ENCODE measurements at regions not wholly inside any gene's neighbourhood (a gene's known extent, or its start where the extent isn't known, plus 50 kb on each side); places are given as distances from the start of the nearest gene placed in this dataset.

GRCh38 chr14:35987731-35988130 lies 161.6 kb downstream of the BRMS1L start:
- Mint-ChIP-seq H3K27ac (ENCODE audit: unreplicated experiment) (no peak overlapping the region), H3K27me3 (ENCODE audit: low read depth) (peaks cover 6% of the 10 kb centered on the region), H3K4me1 (ENCODE audit: low read depth) (no peaks in the 10 kb centered on the region), H3K4me3 (ENCODE audit: unreplicated experiment) (no peak overlapping the region), H3K9me3 (ENCODE audit: low read depth) (no peaks in the 10 kb centered on the region), H3K36me3 (ENCODE audit: low read depth) (no peaks in the 10 kb centered on the region)
- DNase-seq (ENCODE audit: low spot score) = no peak
- TF ChIP-seq CTCF (IDR thresholded peaks at IDR 0.05) = no peak

- no peak for DNase-seq (ENCODE audit: low spot score)
- Mint-ChIP-seq H3K4me3 (ENCODE audit: unreplicated experiment) (no peak overlapping the region), H3K36me3 (ENCODE audit: low read depth) (no peaks in the 10 kb centered on the region), H3K4me1 (ENCODE audit: low read depth) (no peaks in the 10 kb centered on the region), H3K9me3 (ENCODE audit: low read depth) (no peaks in the 10 kb centered on the region), H3K27me3 (ENCODE audit: low read depth) (peaks cover 6% of the 10 kb centered on the region), H3K27ac (ENCODE audit: unreplicated experiment) (no peak overlapping the region)
- TF ChIP-seq CTCF (IDR thresholded peaks at IDR 0.05) = no peak
Observed at GRCh38 chr14:35986219-35986573, 160.1 kb downstream of the BRMS1L start.

GRCh38 chr14:35985474-35986218 lies 159.5 kb downstream of the BRMS1L start:
- DNase-seq (ENCODE audit: low spot score) = no peak
- no peaks in the 10 kb centered on the region for H3K9me3 Mint-ChIP-seq (ENCODE audit: low read depth)
- no peak for TF ChIP-seq CTCF (IDR thresholded peaks at IDR 0.05)
- H3K27ac Mint-ChIP-seq (ENCODE audit: unreplicated experiment) = no peak overlapping the region
- peaks cover 3% of the 10 kb centered on the region for H3K27me3 Mint-ChIP-seq (ENCODE audit: low read depth)
- no peak overlapping the region for H3K4me3 Mint-ChIP-seq (ENCODE audit: unreplicated experiment)
- H3K4me1 Mint-ChIP-seq (ENCODE audit: low read depth) = no peaks in the 10 kb centered on the region
- H3K36me3 Mint-ChIP-seq (ENCODE audit: low read depth) = no peaks in the 10 kb centered on the region

- DNase-seq (ENCODE audit: low spot score) = no peak
- Mint-ChIP-seq H3K4me1 (ENCODE audit: low read depth) (no peaks in the 10 kb centered on the region), H3K27me3 (ENCODE audit: low read depth) (peaks cover 10% of the 10 kb centered on the region), H3K36me3 (ENCODE audit: low read depth) (no peaks in the 10 kb centered on the region), H3K4me3 (ENCODE audit: unreplicated experiment) (no peak overlapping the region), H3K27ac (ENCODE audit: unreplicated experiment) (no peak overlapping the region), H3K9me3 (ENCODE audit: low read depth) (peaks cover 3% of the 10 kb centered on the region)
- no peak for TF ChIP-seq CTCF (IDR thresholded peaks at IDR 0.05)
Observed at GRCh38 chr14:35979531-35979930, 153.4 kb downstream of the BRMS1L start.

- no peak for TF ChIP-seq CTCF (IDR thresholded peaks at IDR 0.05)
- peaks cover 10% of the 10 kb centered on the region for H3K27me3 Mint-ChIP-seq (ENCODE audit: low read depth)
- no peaks in the 10 kb centered on the region for H3K36me3 Mint-ChIP-seq (ENCODE audit: low read depth)
- DNase-seq (ENCODE audit: low spot score) = no peak
- no peaks in the 10 kb centered on the region for H3K4me1 Mint-ChIP-seq (ENCODE audit: low read depth)
- peaks cover 3% of the 10 kb centered on the region for H3K9me3 Mint-ChIP-seq (ENCODE audit: low read depth)
- H3K27ac Mint-ChIP-seq (ENCODE audit: unreplicated experiment) = no peak overlapping the region
- H3K4me3 Mint-ChIP-seq (ENCODE audit: unreplicated experiment) = no peak overlapping the region
Observed at GRCh38 chr14:35978561-35978960, 152.4 kb downstream of the BRMS1L start.
